ENCODE measurements at regions not wholly inside any gene's neighbourhood (a gene's known extent, or its start where the extent isn't known, plus 50 kb on each side); places are given as distances from the start of the nearest gene placed in this dataset.

DNA sequence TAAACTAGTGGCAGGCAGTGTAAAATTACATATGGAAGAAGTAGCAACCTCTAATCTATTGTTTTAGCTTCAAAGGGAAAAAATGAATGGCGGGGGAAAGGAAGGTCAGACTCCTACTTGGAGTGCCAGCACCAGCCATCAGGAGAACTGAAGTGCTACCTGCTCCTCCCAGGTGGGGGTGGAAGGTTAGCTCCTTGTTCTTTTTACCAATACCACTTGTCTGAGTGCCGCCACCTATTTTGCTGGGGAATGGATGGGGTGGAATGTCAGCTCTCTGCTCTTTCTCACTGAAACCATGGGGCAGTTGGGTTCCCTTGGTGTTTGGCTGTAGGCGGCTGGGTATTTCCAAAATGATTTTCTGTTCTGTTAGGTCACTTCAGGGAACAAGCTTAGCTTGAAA is 428.7 kb upstream of the EPHA3 start:
- TF ChIP-seq EZH2 (IDR thresholded peaks at IDR 0.05; ENCODE audit: borderline replicate concordance, insufficient read depth, low read length, poor library complexity, severe bottlenecking) (no peak), CTCF (IDR thresholded peaks at IDR 0.05; ENCODE audit: poor library complexity, severe bottlenecking) (no peak), TAF1 (IDR thresholded peaks at IDR 0.05; ENCODE audit: low read depth) (no peak), SMC3 (conservative IDR thresholded peaks at IDR 0.05; ENCODE audit: poor library complexity) (no peak), POLR2AphosphoS5 (IDR thresholded peaks at IDR 0.05) (no peak)
- TF ChIP-seq, protein P1, sequence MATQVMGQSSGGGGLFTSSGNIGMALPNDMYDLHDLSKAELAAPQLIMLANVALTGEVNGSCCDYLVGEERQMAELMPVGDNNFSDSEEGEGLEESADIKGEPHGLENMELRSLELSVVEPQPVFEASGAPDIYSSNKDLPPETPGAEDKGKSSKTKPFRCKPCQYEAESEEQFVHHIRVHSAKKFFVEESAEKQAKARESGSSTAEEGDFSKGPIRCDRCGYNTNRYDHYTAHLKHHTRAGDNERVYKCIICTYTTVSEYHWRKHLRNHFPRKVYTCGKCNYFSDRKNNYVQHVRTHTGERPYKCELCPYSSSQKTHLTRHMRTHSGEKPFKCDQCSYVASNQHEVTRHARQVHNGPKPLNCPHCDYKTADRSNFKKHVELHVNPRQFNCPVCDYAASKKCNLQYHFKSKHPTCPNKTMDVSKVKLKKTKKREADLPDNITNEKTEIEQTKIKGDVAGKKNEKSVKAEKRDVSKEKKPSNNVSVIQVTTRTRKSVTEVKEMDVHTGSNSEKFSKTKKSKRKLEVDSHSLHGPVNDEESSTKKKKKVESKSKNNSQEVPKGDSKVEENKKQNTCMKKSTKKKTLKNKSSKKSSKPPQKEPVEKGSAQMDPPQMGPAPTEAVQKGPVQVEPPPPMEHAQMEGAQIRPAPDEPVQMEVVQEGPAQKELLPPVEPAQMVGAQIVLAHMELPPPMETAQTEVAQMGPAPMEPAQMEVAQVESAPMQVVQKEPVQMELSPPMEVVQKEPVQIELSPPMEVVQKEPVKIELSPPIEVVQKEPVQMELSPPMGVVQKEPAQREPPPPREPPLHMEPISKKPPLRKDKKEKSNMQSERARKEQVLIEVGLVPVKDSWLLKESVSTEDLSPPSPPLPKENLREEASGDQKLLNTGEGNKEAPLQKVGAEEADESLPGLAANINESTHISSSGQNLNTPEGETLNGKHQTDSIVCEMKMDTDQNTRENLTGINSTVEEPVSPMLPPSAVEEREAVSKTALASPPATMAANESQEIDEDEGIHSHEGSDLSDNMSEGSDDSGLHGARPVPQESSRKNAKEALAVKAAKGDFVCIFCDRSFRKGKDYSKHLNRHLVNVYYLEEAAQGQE (IDR thresholded peaks at IDR 0.05; ENCODE audit: borderline replicate concordance): no peak

All from neural cell (in vitro differentiated cells).